ENCODE measurements at regions not wholly inside any gene's neighbourhood (a gene's known extent, or its start where the extent isn't known, plus 50 kb on each side); places are given as distances from the start of the nearest gene placed in this dataset.

GRCh38 chr9:26669701-26670670 is 222.6 kb downstream of the CAAP1 start:
- TF ChIP-seq, protein P1, sequence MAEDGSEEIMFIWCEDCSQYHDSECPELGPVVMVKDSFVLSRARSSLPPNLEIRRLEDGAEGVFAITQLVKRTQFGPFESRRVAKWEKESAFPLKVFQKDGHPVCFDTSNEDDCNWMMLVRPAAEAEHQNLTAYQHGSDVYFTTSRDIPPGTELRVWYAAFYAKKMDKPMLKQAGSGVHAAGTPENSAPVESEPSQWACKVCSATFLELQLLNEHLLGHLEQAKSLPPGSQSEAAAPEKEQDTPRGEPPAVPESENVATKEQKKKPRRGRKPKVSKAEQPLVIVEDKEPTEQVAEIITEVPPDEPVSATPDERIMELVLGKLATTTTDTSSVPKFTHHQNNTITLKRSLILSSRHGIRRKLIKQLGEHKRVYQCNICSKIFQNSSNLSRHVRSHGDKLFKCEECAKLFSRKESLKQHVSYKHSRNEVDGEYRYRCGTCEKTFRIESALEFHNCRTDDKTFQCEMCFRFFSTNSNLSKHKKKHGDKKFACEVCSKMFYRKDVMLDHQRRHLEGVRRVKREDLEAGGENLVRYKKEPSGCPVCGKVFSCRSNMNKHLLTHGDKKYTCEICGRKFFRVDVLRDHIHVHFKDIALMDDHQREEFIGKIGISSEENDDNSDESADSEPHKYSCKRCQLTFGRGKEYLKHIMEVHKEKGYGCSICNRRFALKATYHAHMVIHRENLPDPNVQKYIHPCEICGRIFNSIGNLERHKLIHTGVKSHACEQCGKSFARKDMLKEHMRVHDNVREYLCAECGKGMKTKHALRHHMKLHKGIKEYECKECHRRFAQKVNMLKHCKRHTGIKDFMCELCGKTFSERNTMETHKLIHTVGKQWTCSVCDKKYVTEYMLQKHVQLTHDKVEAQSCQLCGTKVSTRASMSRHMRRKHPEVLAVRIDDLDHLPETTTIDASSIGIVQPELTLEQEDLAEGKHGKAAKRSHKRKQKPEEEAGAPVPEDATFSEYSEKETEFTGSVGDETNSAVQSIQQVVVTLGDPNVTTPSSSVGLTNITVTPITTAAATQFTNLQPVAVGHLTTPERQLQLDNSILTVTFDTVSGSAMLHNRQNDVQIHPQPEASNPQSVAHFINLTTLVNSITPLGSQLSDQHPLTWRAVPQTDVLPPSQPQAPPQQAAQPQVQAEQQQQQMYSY (CRISPR knock-in tag; IDR thresholded peaks at IDR 0.05): no peak
- no peak for TF ChIP-seq TEAD4 (CRISPR knock-in tag; IDR thresholded peaks at IDR 0.05)
- no peak for TF ChIP-seq ZNF512 (CRISPR knock-in tag; IDR thresholded peaks at IDR 0.05; ENCODE audit: borderline replicate concordance)
- TF ChIP-seq, protein P2, sequence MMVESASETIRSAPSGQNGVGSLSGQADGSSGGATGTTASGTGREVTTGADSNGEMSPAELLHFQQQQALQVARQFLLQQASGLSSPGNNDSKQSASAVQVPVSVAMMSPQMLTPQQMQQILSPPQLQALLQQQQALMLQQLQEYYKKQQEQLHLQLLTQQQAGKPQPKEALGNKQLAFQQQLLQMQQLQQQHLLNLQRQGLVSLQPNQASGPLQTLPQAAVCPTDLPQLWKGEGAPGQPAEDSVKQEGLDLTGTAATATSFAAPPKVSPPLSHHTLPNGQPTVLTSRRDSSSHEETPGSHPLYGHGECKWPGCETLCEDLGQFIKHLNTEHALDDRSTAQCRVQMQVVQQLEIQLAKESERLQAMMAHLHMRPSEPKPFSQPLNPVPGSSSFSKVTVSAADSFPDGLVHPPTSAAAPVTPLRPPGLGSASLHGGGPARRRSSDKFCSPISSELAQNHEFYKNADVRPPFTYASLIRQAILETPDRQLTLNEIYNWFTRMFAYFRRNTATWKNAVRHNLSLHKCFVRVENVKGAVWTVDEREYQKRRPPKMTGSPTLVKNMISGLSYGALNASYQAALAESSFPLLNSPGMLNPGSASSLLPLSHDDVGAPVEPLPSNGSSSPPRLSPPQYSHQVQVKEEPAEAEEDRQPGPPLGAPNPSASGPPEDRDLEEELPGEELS (CRISPR knock-in tag; IDR thresholded peaks at IDR 0.05): no peak
- TF ChIP-seq, protein P3, sequence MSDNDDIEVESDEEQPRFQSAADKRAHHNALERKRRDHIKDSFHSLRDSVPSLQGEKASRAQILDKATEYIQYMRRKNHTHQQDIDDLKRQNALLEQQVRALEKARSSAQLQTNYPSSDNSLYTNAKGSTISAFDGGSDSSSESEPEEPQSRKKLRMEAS (CRISPR knock-in tag; IDR thresholded peaks at IDR 0.05): no peak
- TF ChIP-seq CTCF (IDR thresholded peaks at IDR 0.05): no peak
- TF ChIP-seq, protein P4, sequence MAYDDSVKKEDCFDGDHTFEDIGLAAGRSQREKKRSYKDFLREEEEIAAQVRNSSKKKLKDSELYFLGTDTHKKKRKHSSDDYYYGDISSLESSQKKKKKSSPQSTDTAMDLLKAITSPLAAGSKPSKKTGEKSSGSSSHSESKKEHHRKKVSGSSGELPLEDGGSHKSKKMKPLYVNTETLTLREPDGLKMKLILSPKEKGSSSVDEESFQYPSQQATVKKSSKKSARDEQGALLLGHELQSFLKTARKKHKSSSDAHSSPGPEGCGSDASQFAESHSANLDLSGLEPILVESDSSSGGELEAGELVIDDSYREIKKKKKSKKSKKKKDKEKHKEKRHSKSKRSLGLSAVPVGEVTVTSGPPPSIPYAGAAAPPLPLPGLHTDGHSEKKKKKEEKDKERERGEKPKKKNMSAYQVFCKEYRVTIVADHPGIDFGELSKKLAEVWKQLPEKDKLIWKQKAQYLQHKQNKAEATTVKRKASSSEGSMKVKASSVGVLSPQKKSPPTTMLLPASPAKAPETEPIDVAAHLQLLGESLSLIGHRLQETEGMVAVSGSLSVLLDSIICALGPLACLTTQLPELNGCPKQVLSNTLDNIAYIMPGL (CRISPR knock-in tag; IDR thresholded peaks at IDR 0.05): no peak
- TF ChIP-seq, protein P5, sequence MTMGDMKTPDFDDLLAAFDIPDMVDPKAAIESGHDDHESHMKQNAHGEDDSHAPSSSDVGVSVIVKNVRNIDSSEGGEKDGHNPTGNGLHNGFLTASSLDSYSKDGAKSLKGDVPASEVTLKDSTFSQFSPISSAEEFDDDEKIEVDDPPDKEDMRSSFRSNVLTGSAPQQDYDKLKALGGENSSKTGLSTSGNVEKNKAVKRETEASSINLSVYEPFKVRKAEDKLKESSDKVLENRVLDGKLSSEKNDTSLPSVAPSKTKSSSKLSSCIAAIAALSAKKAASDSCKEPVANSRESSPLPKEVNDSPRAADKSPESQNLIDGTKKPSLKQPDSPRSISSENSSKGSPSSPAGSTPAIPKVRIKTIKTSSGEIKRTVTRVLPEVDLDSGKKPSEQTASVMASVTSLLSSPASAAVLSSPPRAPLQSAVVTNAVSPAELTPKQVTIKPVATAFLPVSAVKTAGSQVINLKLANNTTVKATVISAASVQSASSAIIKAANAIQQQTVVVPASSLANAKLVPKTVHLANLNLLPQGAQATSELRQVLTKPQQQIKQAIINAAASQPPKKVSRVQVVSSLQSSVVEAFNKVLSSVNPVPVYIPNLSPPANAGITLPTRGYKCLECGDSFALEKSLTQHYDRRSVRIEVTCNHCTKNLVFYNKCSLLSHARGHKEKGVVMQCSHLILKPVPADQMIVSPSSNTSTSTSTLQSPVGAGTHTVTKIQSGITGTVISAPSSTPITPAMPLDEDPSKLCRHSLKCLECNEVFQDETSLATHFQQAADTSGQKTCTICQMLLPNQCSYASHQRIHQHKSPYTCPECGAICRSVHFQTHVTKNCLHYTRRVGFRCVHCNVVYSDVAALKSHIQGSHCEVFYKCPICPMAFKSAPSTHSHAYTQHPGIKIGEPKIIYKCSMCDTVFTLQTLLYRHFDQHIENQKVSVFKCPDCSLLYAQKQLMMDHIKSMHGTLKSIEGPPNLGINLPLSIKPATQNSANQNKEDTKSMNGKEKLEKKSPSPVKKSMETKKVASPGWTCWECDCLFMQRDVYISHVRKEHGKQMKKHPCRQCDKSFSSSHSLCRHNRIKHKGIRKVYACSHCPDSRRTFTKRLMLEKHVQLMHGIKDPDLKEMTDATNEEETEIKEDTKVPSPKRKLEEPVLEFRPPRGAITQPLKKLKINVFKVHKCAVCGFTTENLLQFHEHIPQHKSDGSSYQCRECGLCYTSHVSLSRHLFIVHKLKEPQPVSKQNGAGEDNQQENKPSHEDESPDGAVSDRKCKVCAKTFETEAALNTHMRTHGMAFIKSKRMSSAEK (CRISPR knock-in tag; IDR thresholded peaks at IDR 0.05; ENCODE audit: borderline replicate concordance): no peak
- TF ChIP-seq, protein P6, sequence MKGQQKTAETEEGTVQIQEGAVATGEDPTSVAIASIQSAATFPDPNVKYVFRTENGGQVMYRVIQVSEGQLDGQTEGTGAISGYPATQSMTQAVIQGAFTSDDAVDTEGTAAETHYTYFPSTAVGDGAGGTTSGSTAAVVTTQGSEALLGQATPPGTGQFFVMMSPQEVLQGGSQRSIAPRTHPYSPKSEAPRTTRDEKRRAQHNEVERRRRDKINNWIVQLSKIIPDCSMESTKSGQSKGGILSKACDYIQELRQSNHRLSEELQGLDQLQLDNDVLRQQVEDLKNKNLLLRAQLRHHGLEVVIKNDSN (CRISPR knock-in tag; IDR thresholded peaks at IDR 0.05): no peak
- TF ChIP-seq ZNF423 (CRISPR knock-in tag; IDR thresholded peaks at IDR 0.05): no peak
- no peak for TF ChIP-seq FOXJ3 (CRISPR knock-in tag; IDR thresholded peaks at IDR 0.05; ENCODE audit: borderline replicate concordance)
- no peak for TF ChIP-seq FOXP1 (CRISPR knock-in tag; IDR thresholded peaks at IDR 0.05; ENCODE audit: borderline replicate concordance)
- TF ChIP-seq ZNF263 (CRISPR knock-in tag; IDR thresholded peaks at IDR 0.05; ENCODE audit: low read depth): no peak
- no peak for TF ChIP-seq NFATC4 (CRISPR knock-in tag; IDR thresholded peaks at IDR 0.05)
